ENCODE measurements at regions not wholly inside any gene's neighbourhood (a gene's known extent, or its start where the extent isn't known, plus 50 kb on each side); places are given as distances from the start of the nearest gene placed in this dataset.
"Not testable (repeated sequence)": the region's sequence is repeated elsewhere in the genome, so short reads cannot be mapped to it uniquely, and the experiment has no call there.

DNA sequence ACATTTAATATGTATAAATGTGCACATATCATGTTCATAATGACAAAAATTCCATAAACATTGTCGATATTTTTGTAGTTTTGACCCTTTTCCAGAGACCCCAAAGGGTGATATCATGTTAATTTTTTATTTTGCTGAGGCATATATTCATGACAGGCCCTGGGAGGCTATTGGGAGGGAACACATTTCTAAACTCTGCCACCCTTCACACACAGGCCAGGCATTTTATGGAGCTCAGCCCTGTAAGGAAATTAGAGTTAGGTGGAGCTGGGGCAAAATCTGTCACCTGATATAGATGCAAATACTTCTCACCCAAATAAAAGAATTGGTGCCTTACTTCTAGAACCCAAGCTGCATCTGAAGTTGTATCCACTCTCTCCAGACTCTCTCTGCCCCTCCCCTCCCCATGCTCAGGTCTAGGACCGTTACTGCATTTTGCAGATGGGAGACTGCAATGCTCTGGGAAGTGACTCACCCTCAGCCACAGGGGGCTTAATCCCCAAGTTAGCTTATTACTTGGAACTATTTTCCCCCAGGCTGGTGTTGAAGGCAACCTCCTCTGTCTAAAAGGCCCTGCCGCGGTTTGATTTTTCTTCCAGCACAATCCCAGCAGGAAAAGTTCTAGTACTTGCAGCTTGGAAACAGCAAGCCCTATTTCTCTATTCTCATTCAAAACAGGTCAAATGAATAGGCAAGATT, 238.9 kb downstream of the EMP1 start:
- DNase-seq: peak; percentile 79

DNA sequence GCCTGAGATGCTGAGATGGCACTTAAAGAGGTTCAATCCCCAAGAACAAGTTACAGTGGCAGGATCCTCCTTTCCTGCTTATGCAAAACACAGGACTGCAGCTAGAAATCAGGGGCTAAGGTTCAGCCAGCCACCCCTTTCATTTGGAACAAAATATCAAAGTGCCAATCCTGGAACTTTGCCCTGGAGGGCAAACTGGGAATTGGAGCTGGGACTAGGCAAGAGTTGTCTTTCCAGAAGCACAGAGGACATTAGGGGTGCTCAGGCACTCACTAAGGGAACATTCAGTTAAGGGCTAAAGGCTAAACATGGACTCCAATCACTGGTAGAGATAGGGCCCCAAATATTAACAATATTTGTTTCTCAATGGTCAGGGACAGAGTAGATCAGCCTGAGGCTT, 237.2 kb downstream of the EMP1 start:
- DNase-seq: no peak

DNA sequence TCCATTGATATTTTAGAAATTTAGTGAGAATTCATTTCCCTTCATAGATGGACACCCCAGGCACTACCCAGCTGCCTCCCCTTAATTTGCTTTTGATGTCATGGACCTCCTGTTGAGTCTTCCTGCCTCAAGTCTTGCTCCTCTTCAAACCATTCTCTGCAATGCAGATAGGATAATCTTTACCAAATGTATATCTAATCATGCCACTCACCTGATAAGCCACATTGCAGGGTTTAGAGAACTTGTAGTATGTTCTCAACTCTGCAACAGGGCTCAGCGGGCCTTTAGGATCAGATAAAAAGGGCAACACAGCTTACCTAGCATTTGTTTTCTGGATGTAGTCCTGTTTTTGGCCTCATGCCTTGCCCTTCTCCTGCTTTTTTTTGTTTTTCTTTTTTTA, 234.5 kb downstream of the EMP1 start:
- no peak for DNase-seq

DNA sequence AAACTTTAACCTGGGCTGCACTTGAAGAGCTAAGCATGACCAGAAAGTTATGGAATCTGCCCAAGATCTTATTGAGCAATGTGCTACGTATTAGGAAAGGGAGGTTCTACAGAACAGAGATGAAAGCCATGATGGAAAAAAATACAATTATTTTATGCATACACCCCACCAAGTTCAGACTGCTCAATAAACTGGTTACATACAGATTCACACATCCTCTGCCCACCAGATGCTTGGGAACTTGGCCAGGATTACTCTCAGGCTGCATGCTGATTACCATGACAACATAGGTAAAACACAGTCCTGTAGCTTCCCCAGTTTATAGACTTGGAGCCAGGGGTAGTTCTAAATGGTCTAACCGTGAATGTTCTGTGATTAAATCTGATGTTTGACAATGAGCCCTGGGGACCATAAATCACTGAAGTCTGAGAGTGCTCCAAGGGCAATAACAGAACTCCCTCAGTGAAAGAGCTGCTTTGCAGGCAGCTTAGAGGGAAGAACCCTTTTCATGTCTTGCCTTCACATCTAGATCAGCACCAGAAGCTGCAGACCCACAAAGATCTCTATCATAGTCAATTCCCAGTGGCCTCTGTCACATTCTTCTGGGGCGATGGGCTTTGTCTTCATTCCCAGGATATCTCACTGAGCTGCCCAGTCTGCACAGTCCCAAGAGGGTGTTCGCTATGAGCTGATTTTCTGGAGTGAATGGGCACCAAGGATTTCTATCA, 232.2 kb downstream of the EMP1 start:
- DNase-seq: peak; percentile 34

DNA sequence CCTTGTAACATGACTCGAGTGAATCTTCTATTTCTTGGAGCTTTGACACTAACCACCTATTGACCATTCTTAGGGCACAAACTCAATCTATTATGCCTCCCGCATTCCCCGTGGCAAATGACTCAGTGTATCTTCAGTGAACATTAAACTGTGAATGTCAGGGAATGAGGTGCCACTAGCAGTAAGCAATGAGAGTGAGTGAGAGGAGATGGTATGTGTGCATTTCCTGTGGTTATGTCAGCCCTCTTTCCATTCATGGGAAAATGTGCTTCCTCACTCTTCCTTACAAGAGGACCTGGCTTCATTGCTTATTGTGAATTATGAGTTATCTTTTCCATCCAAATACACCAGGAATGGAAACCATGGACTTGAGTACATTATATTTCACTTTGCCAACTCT, 229.2 kb downstream of the EMP1 start:
- DNase-seq: peak; percentile 97

DNA sequence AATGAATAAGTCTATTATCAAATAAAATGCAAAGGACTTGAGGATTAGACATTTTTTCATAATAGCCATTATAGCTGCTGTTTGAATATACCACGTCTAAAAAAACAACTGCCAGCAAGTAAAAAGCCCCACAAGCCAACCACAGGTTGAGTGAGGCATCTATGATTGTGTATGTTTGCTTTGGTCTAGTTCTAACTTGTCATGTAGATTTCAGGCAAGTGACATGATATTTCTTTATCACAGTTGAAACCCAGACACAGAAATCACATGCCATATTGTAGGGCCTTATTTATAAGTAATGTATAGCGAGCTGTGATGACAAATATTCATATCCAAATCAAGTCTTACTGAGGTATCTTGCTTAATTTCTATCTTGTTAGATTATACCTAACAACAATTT, 225.8 kb downstream of the EMP1 start:
- DNase-seq: no peak

DNA sequence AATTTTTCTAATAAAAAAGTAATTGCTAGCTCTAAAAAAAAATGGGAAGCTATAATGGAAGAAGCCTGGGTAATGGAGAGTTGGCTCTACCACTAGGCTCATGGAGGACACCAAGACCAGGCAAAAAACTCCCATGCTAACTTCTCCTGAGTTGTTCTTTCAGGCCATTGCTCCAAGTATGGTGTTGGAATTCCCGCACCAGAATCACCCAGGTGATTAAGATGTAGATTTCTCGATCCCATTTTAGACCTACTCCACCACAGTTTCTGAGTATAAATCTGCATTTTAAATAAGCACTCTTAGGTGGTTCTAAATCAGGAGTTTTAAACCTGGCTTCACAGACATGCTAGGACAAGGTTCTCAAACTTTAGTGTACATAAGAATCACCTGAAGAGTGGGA, 221.0 kb downstream of the EMP1 start:
- DNase-seq: no peak

DNA sequence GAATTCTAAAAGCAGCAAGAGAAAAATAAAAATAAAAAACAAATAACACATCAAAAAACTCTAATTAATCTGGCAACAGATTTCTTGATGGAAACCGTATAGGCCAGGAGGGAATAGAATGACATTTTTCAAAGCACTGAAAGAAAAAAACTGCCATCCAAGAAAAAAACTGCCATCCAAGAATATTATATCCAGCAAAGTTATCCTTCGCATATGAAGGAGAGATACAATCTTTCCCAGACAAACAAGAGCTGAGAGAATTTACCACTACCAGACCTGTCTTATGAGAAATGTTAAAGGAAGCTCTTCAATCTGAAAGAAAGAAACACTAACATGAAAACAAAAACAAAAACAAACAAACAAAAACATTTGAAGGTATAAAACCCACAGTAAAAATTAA, 214.8 kb downstream of the EMP1 start:
- DNase-seq: no peak

DNA sequence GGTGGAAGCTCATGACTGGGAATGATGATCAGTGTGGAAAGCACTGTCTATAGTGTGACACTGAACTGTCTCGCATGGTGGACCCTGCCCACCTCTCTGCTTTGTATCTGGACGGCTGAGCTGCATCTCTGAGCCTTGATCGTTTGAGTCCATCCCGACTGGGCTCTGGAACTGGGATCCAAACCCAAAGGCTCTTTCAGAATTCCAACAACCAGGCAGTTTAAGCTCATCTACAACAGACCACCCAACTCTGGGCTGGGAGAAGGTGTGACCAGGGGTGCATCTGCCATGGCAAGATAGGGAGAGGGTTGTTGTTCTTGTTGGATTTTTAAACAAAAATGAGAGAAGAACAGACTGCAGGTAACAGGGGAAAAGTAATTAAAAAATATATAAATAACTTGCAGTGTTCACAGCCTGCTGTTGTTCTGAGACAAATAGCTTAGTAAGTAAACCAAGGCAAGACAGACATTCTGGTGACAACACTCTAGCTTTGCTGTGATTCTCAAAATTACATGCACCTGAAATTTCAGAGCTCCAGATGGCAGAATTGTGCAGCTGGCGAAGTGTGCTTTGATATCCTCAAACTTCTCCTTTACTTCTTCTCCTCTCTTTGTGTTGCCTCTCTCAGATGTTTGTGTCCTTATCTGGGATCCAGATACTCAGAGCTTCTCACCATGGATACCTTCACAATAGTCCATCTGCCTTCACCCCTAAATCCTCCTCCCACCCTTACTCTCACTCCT, 209.6 kb downstream of the EMP1 start:
- DNase-seq: no peak

DNA sequence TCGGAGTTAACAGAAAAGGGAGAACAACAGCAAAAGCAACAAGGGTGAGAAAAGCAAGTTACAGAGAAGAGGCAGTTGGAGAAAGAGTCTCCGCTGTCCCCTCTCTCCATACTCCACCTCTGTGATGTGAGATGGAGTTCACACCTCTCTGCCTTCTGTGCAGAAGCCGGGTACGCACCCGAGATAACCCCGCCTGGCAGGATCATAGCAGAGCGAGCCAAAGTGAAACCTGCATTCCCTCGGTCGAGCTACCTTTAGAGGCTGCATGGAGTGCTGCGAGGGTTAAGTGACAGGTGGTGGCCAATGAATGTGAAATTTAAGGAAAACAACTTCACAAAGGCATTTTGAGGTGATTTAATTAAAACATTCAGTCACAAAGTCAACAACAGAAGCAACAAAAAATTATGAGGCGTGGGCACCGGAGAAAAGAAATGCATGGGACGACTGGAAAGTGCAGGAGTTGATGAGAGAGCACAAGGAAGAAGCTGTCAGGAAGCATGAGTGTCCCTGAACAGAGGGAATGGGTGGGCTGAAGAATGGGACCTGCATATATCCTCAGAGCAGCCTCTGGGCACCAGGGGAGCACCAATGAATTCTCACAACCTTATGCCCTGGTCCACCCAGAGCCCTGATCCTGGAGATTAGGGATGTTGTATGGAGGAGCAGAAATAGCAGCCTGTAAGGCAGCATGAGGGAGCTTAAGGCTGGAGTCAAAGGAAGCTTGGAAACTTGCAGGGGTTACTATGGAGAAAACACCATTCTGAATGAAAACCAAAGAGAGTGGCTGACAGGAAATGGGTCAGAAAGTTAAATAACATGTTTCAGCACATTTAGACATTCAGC, 208.3 kb downstream of the EMP1 start:
- DNase-seq: no peak

DNA sequence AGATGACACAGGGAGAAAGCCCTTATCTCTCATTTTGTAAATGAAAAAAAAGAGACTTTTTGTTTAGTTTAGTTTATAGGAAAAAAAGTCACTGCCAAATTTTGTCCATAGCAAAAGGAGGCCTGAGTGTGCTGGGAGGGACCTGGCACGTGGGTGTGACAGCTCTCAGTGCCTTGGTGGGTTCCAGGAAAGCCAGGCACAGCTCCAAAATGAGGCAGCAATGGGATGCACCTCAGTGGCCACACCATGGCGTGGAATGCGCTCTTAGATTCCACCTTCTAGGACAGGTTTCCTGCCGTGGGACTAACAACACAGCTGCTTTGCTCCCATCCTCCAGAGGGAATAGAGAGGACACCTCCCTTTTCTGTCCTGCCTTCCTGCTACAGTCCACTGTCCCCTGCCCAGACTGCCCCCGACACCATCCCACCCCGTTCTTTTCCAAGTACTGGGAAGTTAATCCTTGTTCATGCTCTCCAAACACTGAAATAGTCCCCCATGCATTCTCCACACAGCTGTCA, 207.6 kb downstream of the EMP1 start:
- no peak for DNase-seq

DNA sequence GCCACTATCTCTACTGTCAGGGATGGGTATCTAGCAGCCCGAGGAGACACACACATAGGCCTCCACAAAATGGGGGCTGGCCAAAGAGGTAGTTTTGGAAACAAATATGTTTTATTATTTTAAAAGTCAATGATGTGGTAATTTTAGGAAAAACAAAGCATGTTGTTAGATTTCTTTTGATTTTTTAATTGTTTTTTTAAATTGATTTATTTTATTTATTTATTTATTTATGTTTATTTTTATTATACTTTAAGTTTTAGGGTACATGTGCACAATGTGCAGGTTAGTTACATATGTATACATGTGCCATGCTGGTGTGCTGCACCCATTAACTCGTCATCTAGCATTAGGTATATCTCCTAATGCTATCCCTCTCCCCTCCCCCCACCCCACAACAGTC, 194.8 kb downstream of the EMP1 start:
- DNase-seq: not testable (repeated sequence)

DNA sequence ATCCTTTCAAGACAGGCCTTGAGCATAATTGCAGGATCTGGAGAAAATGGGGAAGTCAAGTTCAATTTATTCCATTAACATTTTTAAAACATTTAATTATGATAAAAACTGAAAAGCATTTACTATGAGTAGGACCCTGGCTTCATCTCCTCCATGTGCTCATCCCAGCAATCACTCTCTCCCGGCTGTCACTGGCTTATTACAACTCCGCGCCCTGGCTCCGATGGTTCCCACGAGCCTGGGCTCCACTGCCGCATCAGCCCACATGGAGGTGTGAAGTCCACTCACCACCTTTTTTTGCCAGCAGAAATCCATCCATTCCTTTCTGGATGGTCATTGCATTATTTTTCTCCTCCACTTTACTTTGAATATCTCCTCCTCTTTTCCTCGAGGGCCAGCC, 194.4 kb downstream of the EMP1 start:
- no peak for DNase-seq

DNA sequence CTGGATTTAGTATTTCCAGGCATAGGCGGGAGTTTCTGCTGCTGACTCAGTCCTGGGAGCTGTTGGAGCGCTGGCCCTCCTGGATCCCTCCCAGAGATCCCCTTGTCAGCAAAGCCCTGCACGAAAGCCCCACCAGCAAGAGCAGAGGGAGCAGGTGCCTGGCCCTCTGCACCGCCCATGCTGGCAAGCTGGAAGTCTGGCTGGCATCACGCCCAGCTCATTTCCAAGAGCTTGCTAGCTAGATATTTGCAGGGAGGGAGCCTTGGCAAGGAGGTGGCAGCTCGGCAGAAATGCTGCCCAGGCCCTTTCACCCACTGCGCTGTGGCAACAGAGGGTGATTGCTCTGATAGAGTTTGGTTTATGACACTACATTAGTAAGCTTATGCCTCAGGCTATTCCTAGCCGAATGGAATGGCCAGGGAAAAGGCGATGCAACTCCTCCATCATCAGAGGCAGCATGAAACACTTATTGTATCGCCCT, 193.9 kb downstream of the EMP1 start:
- DNase-seq: peak; percentile 15

DNA sequence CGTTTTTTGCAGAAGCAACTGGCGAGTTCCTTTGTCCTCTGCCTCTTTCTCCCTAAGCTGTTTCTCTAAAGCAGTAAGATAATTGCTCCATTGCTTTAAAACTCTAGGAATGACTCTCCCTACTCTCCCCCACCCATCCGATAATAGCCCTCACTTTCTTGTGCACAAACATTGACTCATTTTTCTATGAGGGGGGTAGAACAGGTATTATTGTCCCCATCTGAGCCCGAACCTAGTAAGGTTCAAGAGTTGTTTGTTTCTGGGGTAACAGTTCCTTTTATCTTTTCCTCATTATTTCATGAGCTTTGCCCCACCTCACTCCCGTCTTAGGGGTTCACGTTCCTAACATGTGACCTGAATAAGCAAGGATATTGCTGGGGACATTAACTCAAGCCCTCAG, 190.6 kb downstream of the EMP1 start:
- DNase-seq: no peak

DNA sequence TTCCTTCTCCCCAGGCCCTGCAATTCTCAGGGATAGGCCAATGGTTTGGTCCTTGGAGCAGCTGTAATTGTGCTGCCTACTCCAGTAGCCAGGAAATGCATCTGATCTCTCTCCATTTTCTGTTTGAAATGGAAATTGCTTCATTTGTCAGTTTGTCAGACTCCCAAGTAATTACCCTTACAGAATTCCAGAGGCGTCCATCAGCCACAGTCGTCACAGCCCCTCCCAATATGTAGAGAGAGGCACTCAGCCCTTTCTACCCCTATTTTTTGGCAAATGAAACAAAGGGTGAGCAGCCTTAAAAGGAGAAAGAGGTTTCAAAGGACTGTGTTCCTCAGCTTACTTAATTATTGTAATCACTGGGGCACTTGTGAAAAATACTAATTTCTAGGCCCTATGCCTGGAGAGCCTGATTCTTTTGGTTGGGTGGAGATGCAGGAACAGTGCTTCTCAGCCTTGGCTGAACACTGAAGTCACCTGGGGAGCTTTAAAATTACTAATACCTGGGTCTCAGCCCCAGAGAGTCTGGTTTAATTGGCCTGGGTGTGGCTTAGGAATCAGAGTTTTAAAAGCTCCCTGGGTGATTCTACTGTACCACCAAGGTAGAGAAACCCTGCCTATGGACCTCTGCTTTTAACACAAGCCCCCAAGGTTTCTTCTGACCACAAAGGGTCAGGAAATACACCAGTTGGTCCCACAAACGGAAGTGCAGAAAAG, 190.0 kb downstream of the EMP1 start:
- DNase-seq: no peak

DNA sequence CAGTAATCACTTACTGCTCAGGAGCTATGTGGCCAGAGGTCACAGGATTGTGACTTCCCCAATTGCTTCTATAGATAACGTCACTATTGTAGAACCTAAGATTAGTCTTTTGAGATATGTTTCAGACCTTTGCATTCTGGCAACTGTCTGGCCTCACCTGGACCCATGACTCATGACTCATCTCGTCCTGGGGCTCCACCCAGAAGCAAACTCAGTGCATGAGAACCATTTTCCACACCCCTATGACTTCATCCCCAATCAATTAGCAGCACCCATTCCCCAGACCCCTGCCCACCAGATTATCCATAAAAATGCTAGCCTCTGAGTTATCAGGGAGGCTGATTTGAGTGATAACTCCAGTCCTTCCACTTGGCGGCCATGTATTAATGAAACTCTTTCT, 186.9 kb downstream of the EMP1 start:
- DNase-seq: no peak

DNA sequence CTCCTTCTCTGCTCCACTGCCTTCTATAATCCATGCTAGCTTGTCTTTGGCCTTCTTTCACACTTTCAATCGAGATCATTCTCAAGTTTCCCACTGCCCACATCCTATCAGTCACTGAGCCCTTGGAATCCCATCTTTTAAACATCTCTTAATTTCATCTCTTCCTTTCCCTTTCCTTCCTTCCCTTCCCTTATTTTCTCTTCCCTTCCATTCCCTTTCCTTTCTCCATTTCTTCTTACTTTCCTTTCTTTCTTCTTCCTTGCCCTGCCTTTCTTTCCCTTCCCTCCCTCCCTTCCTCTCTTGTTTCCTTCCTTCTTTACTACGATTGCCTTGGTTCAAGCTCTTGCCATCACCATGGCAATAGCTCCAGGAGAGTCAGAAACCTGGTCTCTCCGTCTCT, 183.8 kb downstream of the EMP1 start:
- DNase-seq: no peak

DNA sequence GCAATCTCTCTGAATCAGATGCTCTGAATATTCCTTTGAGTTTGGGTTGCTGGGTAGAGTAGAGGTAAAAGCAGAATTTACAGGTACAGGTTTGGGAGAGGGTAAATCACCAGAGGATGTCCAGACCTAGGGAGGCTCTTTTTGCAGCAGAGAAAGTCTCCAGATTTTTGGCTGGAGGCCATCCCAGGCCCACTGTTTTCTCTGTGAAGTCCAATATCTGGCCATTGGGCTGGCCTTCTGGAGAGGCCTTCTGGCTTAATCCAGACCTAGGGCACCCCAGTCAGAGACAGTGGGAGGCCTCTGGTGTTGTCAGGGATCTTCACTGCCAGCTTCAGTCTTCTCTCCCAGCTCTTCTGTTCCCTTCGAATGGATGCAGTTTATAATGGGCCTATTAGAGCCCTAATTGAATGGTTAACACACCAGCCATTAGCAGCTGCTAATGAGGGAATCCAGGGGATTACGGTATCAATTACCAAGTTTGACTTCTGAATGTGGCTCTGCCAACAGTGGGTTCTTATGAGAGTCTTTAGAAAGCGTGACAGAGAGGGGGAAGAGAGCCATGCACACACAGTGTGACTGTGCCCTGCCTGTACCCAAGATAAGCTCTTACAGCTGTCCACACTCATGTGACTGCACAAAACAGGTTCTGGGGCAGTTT, 183.1 kb downstream of the EMP1 start:
- no peak for DNase-seq

DNA sequence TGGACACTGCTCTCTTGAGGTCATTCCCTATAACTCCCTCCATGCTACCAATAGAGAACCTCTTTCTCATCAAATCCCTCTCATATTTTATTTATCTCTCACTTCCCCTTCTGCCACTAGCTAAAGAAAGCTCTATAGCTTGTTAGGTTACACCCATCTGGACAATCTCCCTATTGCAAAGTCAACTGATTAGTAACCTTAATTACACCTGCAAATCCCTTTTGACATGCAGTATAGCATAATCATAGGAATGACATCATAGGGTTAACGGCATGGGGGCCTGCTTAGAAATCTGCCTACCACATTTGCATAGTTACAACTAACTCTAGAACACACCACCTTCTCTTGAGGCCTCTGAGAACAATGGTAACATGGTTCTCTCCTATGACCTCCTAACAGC, 181.2 kb downstream of the EMP1 start:
- DNase-seq: no peak
